ENCODE measurements at regions not wholly inside any gene's neighbourhood (a gene's known extent, or its start where the extent isn't known, plus 50 kb on each side); places are given as distances from the start of the nearest gene placed in this dataset.

DNA sequence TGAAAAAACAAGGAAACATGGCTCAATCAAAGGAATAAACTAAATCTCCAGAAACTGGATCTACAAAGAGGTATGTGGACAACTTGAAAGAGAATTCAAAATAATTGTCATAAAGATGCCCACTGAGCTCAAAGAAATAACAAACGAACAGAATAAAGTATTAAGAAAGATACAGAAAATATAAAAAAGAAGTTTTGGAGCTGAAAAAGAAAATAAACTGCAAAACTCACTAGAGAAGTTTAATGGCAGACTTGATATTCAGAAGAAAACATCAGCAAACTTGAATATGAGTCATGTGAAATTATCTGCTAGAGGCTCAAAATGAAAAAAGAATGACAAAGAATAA is 208.1 kb upstream of the SAMSN1 start:
- TF ChIP-seq, protein P1, sequence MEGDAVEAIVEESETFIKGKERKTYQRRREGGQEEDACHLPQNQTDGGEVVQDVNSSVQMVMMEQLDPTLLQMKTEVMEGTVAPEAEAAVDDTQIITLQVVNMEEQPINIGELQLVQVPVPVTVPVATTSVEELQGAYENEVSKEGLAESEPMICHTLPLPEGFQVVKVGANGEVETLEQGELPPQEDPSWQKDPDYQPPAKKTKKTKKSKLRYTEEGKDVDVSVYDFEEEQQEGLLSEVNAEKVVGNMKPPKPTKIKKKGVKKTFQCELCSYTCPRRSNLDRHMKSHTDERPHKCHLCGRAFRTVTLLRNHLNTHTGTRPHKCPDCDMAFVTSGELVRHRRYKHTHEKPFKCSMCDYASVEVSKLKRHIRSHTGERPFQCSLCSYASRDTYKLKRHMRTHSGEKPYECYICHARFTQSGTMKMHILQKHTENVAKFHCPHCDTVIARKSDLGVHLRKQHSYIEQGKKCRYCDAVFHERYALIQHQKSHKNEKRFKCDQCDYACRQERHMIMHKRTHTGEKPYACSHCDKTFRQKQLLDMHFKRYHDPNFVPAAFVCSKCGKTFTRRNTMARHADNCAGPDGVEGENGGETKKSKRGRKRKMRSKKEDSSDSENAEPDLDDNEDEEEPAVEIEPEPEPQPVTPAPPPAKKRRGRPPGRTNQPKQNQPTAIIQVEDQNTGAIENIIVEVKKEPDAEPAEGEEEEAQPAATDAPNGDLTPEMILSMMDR (conservative IDR thresholded peaks at IDR 0.05; ENCODE audit: low read length) = no peak
- no peak for TF ChIP-seq EZH2phosphoT487 (IDR thresholded peaks at IDR 0.05; ENCODE audit: borderline replicate concordance)

All from Loucy (cell line).